ENCODE measurements at regions not wholly inside any gene's neighbourhood (a gene's known extent, or its start where the extent isn't known, plus 50 kb on each side); places are given as distances from the start of the nearest gene placed in this dataset.

- in situ Hi-C loops (cut with HindIII; ENCODE audit: low sequenced_read_pairs): no loop called here
- no peak overlapping the region for H3K4me3 ChIP-seq (ENCODE audit: low read depth, low read length)
- no peak for TF ChIP-seq CTCF (IDR thresholded peaks at IDR 0.05; ENCODE audit: low read depth, low read length, missing control alignments)
Measured at GRCh38 chrX:127572471-127572870, 479.7 kb downstream of the ACTRT1 start.

GRCh38 chrX:127571834-127572233, 480.4 kb downstream of the ACTRT1 start:
- in situ Hi-C loops (cut with HindIII; ENCODE audit: low sequenced_read_pairs): no loop called here

More at GRCh38 chrX:127572471-127572870, 479.7 kb downstream of the ACTRT1 start:
- DNase-seq (ENCODE audit: low read depth): no peak

GRCh38 chrX:127570276-127570675, 481.9 kb downstream of the ACTRT1 start:
- no peak for TF ChIP-seq CTCF (IDR thresholded peaks at IDR 0.05; ENCODE audit: low read depth, low read length, missing control alignments)
- DNase-seq (ENCODE audit: low read depth): no peak
- in situ Hi-C loops (cut with HindIII; ENCODE audit: low sequenced_read_pairs): no loop called here
- no peak overlapping the region for H3K4me3 ChIP-seq (ENCODE audit: low read depth, low read length)

More at GRCh38 chrX:127571834-127572233, 480.4 kb downstream of the ACTRT1 start:
- no peak for DNase-seq (ENCODE audit: low read depth)
- no peak overlapping the region for H3K4me3 ChIP-seq (ENCODE audit: low read depth, low read length)
- no peak for TF ChIP-seq CTCF (IDR thresholded peaks at IDR 0.05; ENCODE audit: low read depth, low read length, missing control alignments)

- in situ Hi-C loops (cut with HindIII; ENCODE audit: low sequenced_read_pairs): loop anchor here (5.0 kb wide), 1 partner anchor 79 kb away; no protein-coding TSS in a partner anchor
- H3K4me3 ChIP-seq (ENCODE audit: low read depth, low read length): no peak overlapping the region
- no peak for DNase-seq (ENCODE audit: low read depth)
- TF ChIP-seq CTCF (IDR thresholded peaks at IDR 0.05; ENCODE audit: low read depth, low read length, missing control alignments): no peak
Measured at GRCh38 chrX:127568691-127569090, 483.5 kb downstream of the ACTRT1 start.

GRCh38 chrX:127558811-127559210, 493.4 kb downstream of the ACTRT1 start:
- H3K4me3 ChIP-seq (ENCODE audit: low read depth, low read length): no peak overlapping the region
- in situ Hi-C loops (cut with HindIII; ENCODE audit: low sequenced_read_pairs): no loop called here
- TF ChIP-seq CTCF (IDR thresholded peaks at IDR 0.05; ENCODE audit: low read depth, low read length, missing control alignments): no peak
- no peak for DNase-seq (ENCODE audit: low read depth)

DNA sequence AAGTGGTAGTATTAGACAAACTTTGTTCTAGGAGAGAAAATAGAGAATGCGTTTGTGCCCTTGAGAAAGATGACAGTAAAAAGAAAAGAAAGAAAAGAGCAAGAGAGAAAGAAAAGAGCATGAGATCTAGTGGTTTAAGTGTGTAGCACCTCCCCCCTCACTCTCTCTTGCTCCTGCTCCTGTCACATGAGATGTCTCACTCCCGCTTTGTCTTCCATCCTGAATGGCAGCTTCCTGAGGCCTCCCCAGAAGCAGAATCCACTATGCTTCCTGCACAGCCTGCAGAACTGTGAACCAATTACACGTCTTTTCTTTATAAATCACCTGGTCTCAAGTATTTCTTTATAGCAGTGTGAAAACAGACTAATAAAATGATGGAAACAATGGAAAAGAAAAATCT, 499.6 kb downstream of the ACTRT1 start:
- TF ChIP-seq CTCF (IDR thresholded peaks at IDR 0.05; ENCODE audit: low read depth, low read length, missing control alignments): no peak
- no peak overlapping the region for H3K4me3 ChIP-seq (ENCODE audit: low read depth, low read length)
- DNase-seq (ENCODE audit: low read depth): no peak
- in situ Hi-C loops (cut with HindIII; ENCODE audit: low sequenced_read_pairs): no loop called here

GRCh38 chrX:127519323-127519722, 532.9 kb downstream of the ACTRT1 start:
- H3K4me3 ChIP-seq (ENCODE audit: low read depth, low read length): no peak overlapping the region
- TF ChIP-seq CTCF (IDR thresholded peaks at IDR 0.05; ENCODE audit: low read depth, low read length, missing control alignments): no peak
- DNase-seq (ENCODE audit: low read depth): no peak
- in situ Hi-C loops (cut with HindIII; ENCODE audit: low sequenced_read_pairs): no loop called here

All from astrocyte of the cerebellum (primary cell).